D341Med (cell line): ENCODE measurements at regions not wholly inside any gene's neighbourhood (a gene's known extent, or its start where the extent isn't known, plus 50 kb on each side); places are given as distances from the start of the nearest gene placed in this dataset.

ENCODE experiments used
- DNase-seq: peaks from one replicate; pipeline ENCODE4 v3.0.0; 2012; ENCODE audit warnings: low spot score

DNA sequence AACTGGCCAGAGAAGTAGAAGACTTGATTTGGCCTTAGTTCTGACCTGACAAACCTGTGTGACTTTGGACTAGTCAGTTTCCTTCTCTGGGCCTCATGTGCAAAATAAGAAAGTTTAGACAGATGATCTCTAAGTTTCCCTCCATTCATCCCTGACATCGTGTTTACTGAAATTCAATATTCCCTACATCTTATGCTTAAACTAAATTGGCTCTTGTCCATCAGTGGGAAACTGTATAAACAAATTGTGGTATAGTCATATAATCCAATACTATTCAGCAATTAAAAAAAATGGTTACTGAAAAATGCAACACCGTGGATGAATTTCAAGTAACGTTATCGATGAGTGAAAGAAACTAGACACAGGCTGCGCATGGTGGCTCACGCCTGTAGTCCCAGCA is 64.4 kb upstream of the HRH1 start:
- no peak for DNase-seq

DNA sequence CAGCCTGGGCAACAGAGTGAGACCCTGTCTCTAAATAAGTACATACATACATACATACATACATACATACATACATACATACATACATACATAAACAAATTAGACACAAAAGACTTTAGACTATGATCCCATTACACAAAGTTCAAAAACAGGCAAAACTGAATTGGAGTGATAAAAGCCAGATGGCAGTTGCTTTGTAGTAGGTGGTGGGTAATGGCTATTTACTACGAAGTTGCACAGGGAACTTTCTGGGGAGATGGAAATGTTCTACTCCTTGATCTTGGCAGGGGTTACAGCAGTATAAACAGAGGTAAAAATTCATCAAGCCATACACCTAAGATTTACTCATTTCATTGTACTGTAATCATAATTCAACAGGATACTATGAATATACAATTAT is 63.7 kb upstream of the HRH1 start:
- DNase-seq, result no peak

DNA sequence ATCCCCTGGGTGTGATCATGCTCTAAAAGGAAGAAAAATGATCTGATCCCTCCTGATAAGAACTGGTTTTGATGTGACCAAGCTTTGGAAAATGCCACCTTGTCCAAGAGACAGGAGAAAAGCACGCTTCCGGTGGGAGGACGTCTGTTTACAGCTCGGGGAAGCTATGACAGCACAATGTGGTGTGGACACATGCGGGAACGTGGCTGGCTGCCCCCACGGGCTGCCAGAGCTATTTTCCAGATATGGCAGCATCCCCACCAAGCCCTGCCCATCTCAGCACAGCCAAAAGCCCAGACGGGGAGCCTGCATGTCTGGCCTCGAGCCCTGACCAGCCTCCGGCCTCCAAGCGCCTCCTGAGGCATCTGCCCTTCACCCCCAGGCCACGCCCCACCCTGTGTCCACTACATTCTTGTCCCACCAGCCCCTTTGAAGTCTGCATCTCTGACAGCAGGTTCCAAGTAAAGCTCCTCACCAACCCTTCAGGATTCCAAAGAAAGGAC is 63.2 kb upstream of the HRH1 start:
- no peak for DNase-seq

DNA sequence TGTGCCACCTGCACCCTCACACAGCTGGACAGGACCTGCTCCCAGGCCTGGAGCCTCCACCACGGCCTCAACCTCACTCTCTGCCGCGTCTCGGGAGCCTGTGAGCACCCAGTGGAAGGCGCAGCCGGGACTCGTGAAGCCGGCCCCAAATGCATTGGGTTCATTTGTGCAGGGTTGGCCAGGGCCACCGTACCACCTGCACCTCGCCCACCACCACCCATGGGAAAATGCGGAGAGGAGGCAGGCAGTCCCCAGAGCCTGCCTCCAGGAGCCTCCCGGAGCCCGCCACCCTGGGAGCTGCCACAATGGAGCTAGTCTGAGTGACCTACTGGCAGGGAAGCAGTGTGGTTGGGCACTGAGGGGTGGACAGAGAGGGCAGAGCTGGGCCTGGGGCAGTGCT is 62.5 kb upstream of the HRH1 start:
- DNase-seq, result no peak

DNA sequence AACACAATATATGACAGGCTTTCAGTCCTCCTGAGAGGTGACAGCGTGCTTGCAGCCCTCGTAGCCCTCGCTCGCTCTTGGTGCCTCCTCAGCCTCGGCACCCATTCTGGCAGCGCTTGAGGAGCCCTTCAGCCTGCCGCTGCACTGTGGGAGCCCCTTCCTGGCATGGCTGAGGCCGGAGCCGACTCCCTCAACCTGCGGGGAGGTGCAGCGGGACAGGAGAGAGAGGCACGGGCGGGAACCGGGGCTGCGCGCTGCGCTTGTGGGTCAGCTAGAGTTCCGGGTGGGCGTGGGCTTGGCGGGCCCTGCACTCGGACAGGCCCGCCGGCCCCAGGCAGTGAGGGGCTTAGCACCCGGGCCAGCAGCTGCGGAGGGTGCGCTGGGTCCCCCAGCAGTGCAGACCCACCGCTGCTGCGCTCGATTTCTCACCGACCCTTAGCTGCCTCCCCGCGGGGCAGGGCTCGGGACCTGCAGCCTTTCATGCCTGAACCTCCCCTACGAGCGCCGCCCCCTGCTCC is 60.4 kb upstream of the HRH1 start:
- DNase-seq, result no peak

DNA sequence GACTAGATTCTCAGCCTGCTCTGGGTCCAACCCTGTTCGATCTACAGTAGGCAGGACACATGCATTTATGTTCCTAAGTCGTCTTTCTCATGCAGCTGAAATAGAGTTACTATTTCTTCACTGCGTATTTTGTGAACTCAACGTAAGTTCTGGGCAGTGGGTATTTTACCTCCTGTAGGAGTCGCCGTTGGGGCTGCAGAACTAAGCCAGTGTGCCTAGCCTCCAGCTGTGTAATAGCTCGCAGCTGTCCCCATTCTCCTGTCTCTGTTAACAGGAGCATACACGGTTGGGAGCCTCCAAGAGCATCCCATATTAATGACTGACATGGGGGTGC is 58.4 kb upstream of the HRH1 start:
- no peak for DNase-seq

DNA sequence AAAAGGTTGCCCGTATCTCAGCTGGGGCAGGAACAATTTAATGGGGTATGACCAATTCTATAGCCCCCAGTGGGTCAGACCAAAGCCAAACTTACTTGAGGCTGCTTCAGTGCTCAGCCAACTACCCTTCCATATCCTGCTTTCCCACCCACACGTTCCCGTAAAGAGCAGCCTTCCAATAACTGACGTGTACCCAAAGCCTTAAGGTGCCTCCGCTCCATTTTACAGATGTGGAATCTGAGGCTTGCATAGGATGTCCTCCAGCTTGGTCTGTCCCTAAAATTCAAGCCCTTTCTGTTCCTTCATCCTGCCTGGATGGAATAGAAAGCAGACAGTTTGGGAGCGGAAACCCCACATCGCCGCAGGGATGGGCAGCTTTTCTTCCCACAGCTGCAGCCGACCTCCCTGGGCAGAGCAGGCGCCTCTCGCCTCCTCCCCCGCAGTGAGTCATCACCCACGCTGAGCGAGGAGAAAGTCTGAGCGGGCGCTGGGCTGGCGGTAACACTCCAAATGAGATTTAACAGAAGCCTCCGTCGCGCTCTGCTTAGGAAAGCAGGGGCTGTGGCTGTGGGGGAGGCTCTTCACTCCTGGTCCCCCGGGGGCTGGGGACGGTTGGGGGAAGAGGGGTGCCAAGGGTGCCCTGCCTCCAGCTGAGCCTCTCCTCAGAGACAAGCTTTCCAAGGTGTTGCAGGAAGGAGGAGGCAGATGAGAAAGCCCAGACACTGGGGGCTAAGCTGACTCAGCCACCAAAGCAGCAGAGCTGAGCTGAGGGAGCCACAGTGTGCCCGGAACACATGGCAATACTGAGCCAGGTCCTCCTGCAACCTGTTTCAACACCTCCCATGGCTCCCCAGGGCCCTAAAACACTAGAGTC is 57.8 kb upstream of the HRH1 start:
- peak; percentile 60 for DNase-seq

DNA sequence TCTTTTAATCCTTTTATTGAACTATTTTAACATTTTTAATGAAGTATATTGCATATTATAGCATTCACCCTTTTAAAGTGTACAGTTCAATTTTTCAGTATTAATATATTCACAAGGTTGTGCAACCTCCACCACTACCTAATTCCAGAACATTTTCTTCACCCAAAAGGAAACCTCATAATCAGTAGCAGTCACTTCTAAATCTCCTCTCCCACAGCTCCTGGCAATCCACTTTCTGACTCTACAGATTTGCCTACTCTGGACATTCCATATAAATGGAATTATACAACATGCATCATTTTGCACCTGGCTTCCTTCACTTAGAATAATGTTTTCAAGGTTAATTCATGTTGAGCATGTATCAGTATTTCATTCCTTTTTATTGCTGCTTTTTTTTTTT is 55.0 kb upstream of the HRH1 start:
- DNase-seq, result no peak
